ENCODE measurements at regions not wholly inside any gene's neighbourhood (a gene's known extent, or its start where the extent isn't known, plus 50 kb on each side); places are given as distances from the start of the nearest gene placed in this dataset.

- no peaks in the 10 kb centered on the region for H3F3A ChIP-seq (ENCODE audit: low read depth)
- H3K4me3 ChIP-seq, result no peak overlapping the region
- no peaks in the 10 kb centered on the region for H3K9me3 ChIP-seq (ENCODE audit: low read depth)
- TF ChIP-seq EZH2phosphoT487 (IDR thresholded peaks at IDR 0.05) (no peak), CTCF (IDR thresholded peaks at IDR 0.05) (no peak), EZH2 (IDR thresholded peaks at IDR 0.05) (no peak)
- Mint-ChIP-seq H3K27me3 (ENCODE audit: insufficient read depth, low read depth) (peaks cover 6% of the 10 kb centered on the region), H3K27ac (no peak overlapping the region), H3K4me3 (no peak overlapping the region), H3K9me3 (no peaks in the 10 kb centered on the region), H3K36me3 (no peaks in the 10 kb centered on the region), H3K4me1 (peaks cover 25% of the 10 kb centered on the region)
- H3K27ac ChIP-seq, result no peak overlapping the region
- H3K79me2 ChIP-seq (ENCODE audit: low read depth), result no peaks in the 10 kb centered on the region
- H3K4me1 ChIP-seq, result no peaks in the 10 kb centered on the region
- no peak for DNase-seq (ENCODE audit: low spot score)
- H3K27me3 ChIP-seq, result no peaks in the 10 kb centered on the region
- H3K4me2 ChIP-seq, result no peak overlapping the region
- no peak overlapping the region for H2AFZ ChIP-seq (replicated peaks)
- H4K20me1 ChIP-seq (ENCODE audit: low read depth), result no peaks in the 10 kb centered on the region
- no peaks in the 10 kb centered on the region for H3K36me3 ChIP-seq
- no peak overlapping the region for H3K9ac ChIP-seq
Measured at GRCh38 chr19:31068268-31068667, 281.0 kb downstream of the TSHZ3 start.

DNA sequence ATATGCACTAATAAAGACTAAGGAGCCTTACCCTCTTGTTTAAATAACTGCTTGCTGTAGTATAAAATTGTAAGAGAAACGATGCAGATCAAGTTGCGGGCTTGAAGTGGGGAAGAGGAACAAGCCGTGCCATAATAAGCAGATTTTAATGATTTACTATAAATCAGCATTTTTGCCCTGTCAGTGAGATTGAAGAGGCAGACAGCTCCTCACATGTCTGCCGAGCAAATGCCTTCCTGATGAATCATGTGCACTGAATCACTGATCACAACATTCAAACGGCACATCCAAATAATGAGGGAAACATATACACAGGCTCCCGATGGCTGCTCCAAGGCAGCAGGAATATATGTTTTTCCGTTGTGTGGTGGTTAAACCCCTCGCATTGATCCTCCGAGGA lies 282.9 kb downstream of the TSHZ3 start:
- H3K4me3 Mint-ChIP-seq, result no peak overlapping the region
- Histone ChIP-seq H2AFZ (replicated peaks) (no peak overlapping the region), H4K20me1 (ENCODE audit: low read depth) (no peaks in the 10 kb centered on the region), H3K27me3 (no peaks in the 10 kb centered on the region), H3K36me3 (no peaks in the 10 kb centered on the region), H3K27ac (no peak overlapping the region), H3K4me2 (no peak overlapping the region), H3K9me3 (ENCODE audit: low read depth) (no peaks in the 10 kb centered on the region), H3F3A (ENCODE audit: low read depth) (no peaks in the 10 kb centered on the region), H3K9ac (no peak overlapping the region), H3K4me1 (no peaks in the 10 kb centered on the region), H3K79me2 (ENCODE audit: low read depth) (no peaks in the 10 kb centered on the region), H3K4me3 (no peak overlapping the region)
- H3K4me1 Mint-ChIP-seq, result peaks cover 23% of the 10 kb centered on the region
- H3K27me3 Mint-ChIP-seq (ENCODE audit: insufficient read depth, low read depth), result peaks cover 4% of the 10 kb centered on the region
- TF ChIP-seq CTCF (IDR thresholded peaks at IDR 0.05) (no peak), EZH2phosphoT487 (IDR thresholded peaks at IDR 0.05) (no peak), EZH2 (IDR thresholded peaks at IDR 0.05) (no peak)
- no peak overlapping the region for H3K27ac Mint-ChIP-seq
- DNase-seq (ENCODE audit: low spot score), result no peak
- no peaks in the 10 kb centered on the region for H3K36me3 Mint-ChIP-seq
- H3K9me3 Mint-ChIP-seq, result no peaks in the 10 kb centered on the region

DNA sequence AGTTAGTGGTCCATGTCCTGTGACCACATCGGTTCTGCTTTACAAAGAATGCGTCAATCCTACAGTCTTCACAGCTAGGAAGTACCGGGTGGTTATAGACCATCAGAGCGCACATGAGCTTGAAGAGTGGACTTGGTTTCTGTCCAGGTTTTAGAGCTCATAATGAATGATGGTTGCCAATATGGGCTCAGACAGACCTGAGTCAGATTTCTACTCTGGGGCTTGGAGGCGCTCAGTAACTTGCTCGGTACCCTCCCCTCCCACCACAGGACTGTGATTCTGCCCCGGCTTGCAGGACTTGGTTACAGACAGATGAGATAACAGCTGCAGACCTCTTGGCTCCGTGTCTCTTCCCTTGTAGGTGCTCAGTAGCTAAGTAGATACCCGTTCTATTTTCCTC lies 284.7 kb downstream of the TSHZ3 start:
- no peak overlapping the region for H3K4me3 Mint-ChIP-seq

More for the DNA sequence above, 284.7 kb downstream of the TSHZ3 start:
- no peak for DNase-seq (ENCODE audit: low spot score)
- H3K36me3 Mint-ChIP-seq, result no peaks in the 10 kb centered on the region
- peaks cover 4% of the 10 kb centered on the region for H3K27me3 Mint-ChIP-seq (ENCODE audit: insufficient read depth, low read depth)
- H3K27ac Mint-ChIP-seq, result no peak overlapping the region
- Histone ChIP-seq H3K36me3 (no peaks in the 10 kb centered on the region), H3K79me2 (ENCODE audit: low read depth) (no peaks in the 10 kb centered on the region), H3K27ac (no peak overlapping the region), H4K20me1 (ENCODE audit: low read depth) (no peaks in the 10 kb centered on the region), H3K4me2 (no peak overlapping the region), H3K9me3 (ENCODE audit: low read depth) (no peaks in the 10 kb centered on the region), H3K27me3 (no peaks in the 10 kb centered on the region), H2AFZ (replicated peaks) (no peak overlapping the region), H3K4me1 (no peaks in the 10 kb centered on the region), H3K9ac (no peak overlapping the region), H3K4me3 (no peak overlapping the region), H3F3A (ENCODE audit: low read depth) (no peaks in the 10 kb centered on the region)
- H3K4me1 Mint-ChIP-seq, result peaks cover 10% of the 10 kb centered on the region
- H3K9me3 Mint-ChIP-seq, result peaks cover 5% of the 10 kb centered on the region
- TF ChIP-seq EZH2phosphoT487 (IDR thresholded peaks at IDR 0.05) (no peak), CTCF (IDR thresholded peaks at IDR 0.05) (no peak), EZH2 (IDR thresholded peaks at IDR 0.05) (no peak)

Data from neural progenitor cell (in vitro differentiated cells).